ENCODE measurements at regions not wholly inside any gene's neighbourhood (a gene's known extent, or its start where the extent isn't known, plus 50 kb on each side); places are given as distances from the start of the nearest gene placed in this dataset.

DNA sequence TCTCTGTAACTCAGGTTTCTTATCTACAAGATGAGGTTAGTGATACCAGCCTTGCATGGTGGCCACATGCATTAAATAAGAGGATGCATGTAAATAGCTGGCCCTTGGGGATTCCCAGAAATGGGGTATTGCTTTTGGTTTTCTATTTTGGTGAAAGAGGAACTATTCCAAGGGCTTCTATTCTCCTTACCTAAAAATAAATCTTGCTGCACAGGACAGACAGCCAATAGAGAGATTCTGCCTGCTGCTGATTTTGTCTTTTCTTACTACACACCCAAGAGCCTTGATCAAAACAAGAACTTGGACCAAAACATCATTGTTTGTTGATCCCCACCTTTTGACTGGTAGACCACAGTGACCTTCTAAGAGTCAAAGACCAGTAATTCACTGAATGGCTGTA is 161.8 kb downstream of the PJA2 start:
- Mint-ChIP-seq H3K27me3 (ENCODE audit: insufficient read depth, low read depth, poor library complexity) (peaks cover 5% of the 10 kb centered on the region), H3K9me3 (peaks cover 13% of the 10 kb centered on the region)
- no peak overlapping the region for H3K27ac ChIP-seq (ENCODE audit: low read depth)

More for the DNA sequence above, 161.8 kb downstream of the PJA2 start:
- Histone ChIP-seq H3K4me3 (no peak overlapping the region), H3K4me2 (no peak overlapping the region), H2AFZ (no peak overlapping the region), H3K79me2 (replicated peaks; ENCODE audit: insufficient read depth) (no peaks in the 10 kb centered on the region), H3K4me1 (ENCODE audit: insufficient read depth) (no peaks in the 10 kb centered on the region), H4K20me1 (replicated peaks; ENCODE audit: insufficient read depth) (no peaks in the 10 kb centered on the region), H3F3A (replicated peaks; ENCODE audit: low read depth) (no peaks in the 10 kb centered on the region), H3K9me2 (ENCODE audit: insufficient read depth) (peaks cover 7% of the 10 kb centered on the region; the same call in 1 of the 2 replicates), H3K27me3 (ENCODE audit: insufficient read depth) (no peaks in the 10 kb centered on the region), H3K36me3 (ENCODE audit: insufficient read depth) (no peaks in the 10 kb centered on the region)
- no peak for DNase-seq (ENCODE audit: low spot score)
- Mint-ChIP-seq H3K4me1 (no peaks in the 10 kb centered on the region), H3K36me3 (ENCODE audit: low read depth) (peaks cover 6% of the 10 kb centered on the region), H3K4me3 (no peak overlapping the region), H3K27ac (no peak overlapping the region)
- no peak for TF ChIP-seq CREB1 (CRISPR knock-in tag; IDR thresholded peaks at IDR 0.05; ENCODE audit: low read depth)
- TF ChIP-seq, protein P1, sequence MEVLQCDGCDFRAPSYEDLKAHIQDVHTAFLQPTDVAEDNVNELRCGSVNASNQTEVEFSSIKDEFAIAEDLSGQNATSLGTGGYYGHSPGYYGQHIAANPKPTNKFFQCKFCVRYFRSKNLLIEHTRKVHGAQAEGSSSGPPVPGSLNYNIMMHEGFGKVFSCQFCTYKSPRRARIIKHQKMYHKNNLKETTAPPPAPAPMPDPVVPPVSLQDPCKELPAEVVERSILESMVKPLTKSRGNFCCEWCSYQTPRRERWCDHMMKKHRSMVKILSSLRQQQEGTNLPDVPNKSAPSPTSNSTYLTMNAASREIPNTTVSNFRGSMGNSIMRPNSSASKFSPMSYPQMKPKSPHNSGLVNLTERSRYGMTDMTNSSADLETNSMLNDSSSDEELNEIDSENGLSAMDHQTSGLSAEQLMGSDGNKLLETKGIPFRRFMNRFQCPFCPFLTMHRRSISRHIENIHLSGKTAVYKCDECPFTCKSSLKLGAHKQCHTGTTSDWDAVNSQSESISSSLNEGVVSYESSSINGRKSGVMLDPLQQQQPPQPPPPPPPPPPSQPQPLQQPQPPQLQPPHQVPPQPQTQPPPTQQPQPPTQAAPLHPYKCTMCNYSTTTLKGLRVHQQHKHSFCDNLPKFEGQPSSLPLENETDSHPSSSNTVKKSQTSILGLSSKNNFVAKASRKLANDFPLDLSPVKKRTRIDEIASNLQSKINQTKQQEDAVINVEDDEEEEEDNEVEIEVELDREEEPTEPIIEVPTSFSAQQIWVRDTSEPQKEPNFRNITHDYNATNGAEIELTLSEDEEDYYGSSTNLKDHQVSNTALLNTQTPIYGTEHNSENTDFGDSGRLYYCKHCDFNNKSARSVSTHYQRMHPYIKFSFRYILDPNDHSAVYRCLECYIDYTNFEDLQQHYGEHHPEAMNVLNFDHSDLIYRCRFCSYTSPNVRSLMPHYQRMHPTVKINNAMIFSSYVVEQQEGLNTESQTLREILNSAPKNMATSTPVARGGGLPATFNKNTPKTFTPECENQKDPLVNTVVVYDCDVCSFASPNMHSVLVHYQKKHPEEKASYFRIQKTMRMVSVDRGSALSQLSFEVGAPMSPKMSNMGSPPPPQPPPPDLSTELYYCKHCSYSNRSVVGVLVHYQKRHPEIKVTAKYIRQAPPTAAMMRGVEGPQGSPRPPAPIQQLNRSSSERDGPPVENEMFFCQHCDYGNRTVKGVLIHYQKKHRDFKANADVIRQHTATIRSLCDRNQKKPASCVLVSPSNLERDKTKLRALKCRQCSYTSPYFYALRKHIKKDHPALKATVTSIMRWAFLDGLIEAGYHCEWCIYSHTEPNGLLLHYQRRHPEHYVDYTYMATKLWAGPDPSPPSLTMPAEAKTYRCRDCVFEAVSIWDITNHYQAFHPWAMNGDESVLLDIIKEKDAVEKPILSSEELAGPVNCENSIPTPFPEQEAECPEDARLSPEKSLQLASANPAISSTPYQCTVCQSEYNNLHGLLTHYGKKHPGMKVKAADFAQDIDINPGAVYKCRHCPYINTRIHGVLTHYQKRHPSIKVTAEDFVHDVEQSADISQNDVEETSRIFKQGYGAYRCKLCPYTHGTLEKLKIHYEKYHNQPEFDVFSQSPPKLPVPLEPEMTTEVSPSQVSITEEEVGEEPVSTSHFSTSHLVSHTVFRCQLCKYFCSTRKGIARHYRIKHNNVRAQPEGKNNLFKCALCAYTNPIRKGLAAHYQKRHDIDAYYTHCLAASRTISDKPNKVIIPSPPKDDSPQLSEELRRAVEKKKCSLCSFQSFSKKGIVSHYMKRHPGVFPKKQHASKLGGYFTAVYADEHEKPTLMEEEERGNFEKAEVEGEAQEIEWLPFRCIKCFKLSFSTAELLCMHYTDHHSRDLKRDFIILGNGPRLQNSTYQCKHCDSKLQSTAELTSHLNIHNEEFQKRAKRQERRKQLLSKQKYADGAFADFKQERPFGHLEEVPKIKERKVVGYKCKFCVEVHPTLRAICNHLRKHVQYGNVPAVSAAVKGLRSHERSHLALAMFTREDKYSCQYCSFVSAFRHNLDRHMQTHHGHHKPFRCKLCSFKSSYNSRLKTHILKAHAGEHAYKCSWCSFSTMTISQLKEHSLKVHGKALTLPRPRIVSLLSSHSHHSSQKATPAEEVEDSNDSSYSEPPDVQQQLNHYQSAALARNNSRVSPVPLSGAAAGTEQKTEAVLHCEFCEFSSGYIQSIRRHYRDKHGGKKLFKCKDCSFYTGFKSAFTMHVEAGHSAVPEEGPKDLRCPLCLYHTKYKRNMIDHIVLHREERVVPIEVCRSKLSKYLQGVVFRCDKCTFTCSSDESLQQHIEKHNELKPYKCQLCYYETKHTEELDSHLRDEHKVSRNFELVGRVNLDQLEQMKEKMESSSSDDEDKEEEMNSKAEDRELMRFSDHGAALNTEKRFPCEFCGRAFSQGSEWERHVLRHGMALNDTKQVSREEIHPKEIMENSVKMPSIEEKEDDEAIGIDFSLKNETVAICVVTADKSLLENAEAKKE (CRISPR knock-in tag; IDR thresholded peaks at IDR 0.05) = no peak
- no peak for TF ChIP-seq JUNB (IDR thresholded peaks at IDR 0.05; ENCODE audit: unreplicated experiment)
- TF ChIP-seq EZH2 (IDR thresholded peaks at IDR 0.05; ENCODE audit: low read depth, unreplicated experiment) = no peak
- no peak for TF ChIP-seq ZNF331 (CRISPR knock-in tag; IDR thresholded peaks at IDR 0.05; ENCODE audit: low read depth)
- TF ChIP-seq, protein P2, sequence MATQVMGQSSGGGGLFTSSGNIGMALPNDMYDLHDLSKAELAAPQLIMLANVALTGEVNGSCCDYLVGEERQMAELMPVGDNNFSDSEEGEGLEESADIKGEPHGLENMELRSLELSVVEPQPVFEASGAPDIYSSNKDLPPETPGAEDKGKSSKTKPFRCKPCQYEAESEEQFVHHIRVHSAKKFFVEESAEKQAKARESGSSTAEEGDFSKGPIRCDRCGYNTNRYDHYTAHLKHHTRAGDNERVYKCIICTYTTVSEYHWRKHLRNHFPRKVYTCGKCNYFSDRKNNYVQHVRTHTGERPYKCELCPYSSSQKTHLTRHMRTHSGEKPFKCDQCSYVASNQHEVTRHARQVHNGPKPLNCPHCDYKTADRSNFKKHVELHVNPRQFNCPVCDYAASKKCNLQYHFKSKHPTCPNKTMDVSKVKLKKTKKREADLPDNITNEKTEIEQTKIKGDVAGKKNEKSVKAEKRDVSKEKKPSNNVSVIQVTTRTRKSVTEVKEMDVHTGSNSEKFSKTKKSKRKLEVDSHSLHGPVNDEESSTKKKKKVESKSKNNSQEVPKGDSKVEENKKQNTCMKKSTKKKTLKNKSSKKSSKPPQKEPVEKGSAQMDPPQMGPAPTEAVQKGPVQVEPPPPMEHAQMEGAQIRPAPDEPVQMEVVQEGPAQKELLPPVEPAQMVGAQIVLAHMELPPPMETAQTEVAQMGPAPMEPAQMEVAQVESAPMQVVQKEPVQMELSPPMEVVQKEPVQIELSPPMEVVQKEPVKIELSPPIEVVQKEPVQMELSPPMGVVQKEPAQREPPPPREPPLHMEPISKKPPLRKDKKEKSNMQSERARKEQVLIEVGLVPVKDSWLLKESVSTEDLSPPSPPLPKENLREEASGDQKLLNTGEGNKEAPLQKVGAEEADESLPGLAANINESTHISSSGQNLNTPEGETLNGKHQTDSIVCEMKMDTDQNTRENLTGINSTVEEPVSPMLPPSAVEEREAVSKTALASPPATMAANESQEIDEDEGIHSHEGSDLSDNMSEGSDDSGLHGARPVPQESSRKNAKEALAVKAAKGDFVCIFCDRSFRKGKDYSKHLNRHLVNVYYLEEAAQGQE (IDR thresholded peaks at IDR 0.05; ENCODE audit: unreplicated experiment) = no peak
- TF ChIP-seq, protein P3, sequence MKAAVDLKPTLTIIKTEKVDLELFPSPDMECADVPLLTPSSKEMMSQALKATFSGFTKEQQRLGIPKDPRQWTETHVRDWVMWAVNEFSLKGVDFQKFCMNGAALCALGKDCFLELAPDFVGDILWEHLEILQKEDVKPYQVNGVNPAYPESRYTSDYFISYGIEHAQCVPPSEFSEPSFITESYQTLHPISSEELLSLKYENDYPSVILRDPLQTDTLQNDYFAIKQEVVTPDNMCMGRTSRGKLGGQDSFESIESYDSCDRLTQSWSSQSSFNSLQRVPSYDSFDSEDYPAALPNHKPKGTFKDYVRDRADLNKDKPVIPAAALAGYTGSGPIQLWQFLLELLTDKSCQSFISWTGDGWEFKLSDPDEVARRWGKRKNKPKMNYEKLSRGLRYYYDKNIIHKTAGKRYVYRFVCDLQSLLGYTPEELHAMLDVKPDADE (IDR thresholded peaks at IDR 0.05) = no peak
- ATAC-seq = no peak

Measured in GM23338 (cell line).